HFFc6 (cell line): ENCODE measurements at regions not wholly inside any gene's neighbourhood (a gene's known extent, or its start where the extent isn't known, plus 50 kb on each side); places are given as distances from the start of the nearest gene placed in this dataset.

Experiments used
- DNase-seq: peaks from one replicate; pipeline ENCODE4 v3.0.0-alpha.2; 2018
- H3K27ac Mint-ChIP-seq: 2 replicates; pipeline ENCODE4 v1.8.0; 2020; ENCODE audit warnings: mild to moderate bottlenecking, mixed read lengths
- H3K27me3 Mint-ChIP-seq: 2 replicates; pipeline ENCODE4 v1.8.0; 2021; ENCODE audit warnings: mild to moderate bottlenecking, moderate library complexity, mixed read lengths; ENCODE audit not compliant: insufficient read depth
- H3K36me3 Mint-ChIP-seq: 2 replicates; pipeline ENCODE4 v1.8.0; 2021; ENCODE audit warnings: low read depth, mixed read lengths
- H3K4me1 Mint-ChIP-seq: 2 replicates; pipeline ENCODE4 v1.8.0; 2020; ENCODE audit warnings: low read depth, mixed read lengths
- H3K4me3 Mint-ChIP-seq: 2 replicates; pipeline ENCODE4 v1.8.0; 2020; ENCODE audit warnings: mild to moderate bottlenecking, moderate library complexity, mixed read lengths
- H3K9me3 Mint-ChIP-seq: 2 replicates; pipeline ENCODE4 v1.8.0; 2020; ENCODE audit warnings: mild to moderate bottlenecking, mixed read lengths
- CTCF ChIP-seq: fragments of 200-600 bp; sonication (generic); IDR thresholded peaks from 2 replicates; pipeline ENCODE4 v1.5.0; 2021; ENCODE audit warnings: antibody characterized with exemption, mild to moderate bottlenecking

DNA sequence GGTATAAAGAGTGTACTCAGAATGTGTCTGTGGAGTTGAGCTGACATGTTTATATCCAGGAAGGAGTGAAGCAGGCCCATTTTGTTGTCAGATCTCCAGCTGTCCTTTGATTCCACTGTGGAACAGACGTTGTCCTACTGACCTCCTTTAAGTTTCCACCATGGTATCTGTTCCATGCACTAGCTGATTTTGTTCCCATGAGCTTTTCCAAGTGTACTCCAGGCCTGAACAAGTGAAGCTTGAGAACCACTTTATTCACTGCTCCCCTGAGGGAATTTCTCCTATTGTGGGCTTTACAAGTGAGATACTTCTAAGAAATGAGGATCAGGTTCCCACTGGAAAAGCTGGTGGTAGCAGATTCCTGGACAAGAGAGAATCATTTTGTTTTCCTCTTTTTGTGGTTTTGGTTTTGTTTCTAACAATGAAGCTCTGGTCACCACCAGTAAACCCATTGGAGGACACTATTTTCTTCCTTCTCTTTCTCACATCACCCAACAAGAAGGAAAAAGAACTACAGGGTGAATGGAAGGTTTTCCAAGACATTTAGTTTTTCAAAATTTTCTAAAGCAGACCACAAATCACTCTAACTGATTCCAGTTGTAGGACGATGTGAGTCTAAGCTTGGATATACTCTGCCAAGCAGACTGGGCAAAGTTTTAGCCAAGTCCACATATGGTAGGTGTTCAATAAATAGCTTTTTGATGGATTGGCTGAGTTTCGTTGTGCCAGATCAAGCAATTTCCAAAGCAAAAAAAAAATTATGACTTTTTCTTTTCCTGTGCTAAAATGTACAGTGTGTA is 144.2 kb downstream of the JCAD start:
- H3K9me3 Mint-ChIP-seq = peaks cover 4% of the 10 kb centered on the region; the same call in 1 of the 2 replicates
- peaks cover 54% of the 10 kb centered on the region for H3K27me3 Mint-ChIP-seq
- no peaks in the 10 kb centered on the region for H3K36me3 Mint-ChIP-seq
- H3K4me3 Mint-ChIP-seq = no peak overlapping the region
- no peak for DNase-seq
- no peak overlapping the region for H3K27ac Mint-ChIP-seq
- H3K4me1 Mint-ChIP-seq = no peaks in the 10 kb centered on the region
- no peak for TF ChIP-seq CTCF

DNA sequence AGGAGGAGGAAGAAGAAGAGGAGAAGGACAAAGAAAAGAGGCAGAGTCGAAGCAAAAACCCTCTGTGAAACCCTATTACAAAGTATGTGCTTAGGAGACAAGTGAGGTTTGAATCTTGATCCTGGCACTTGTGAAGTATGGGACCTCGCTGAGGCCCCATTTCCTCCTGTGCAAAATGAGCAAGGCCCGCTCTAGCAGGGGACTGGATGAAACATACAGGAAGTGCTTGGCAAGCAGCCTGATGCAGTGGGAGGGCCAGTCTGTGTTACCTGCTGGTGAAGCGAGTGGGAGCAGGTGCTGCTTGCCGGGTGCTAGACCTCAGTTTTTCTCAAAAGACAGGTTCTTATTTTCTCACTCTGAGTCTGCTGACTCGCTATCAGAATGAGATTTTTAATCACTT is 150.4 kb downstream of the JCAD start:
- Mint-ChIP-seq H3K4me1 (no peaks in the 10 kb centered on the region), H3K36me3 (no peaks in the 10 kb centered on the region), H3K9me3 (peaks cover 1% of the 10 kb centered on the region; the same call in 1 of the 2 replicates), H3K4me3 (no peak overlapping the region), H3K27ac (no peak overlapping the region), H3K27me3 (peaks cover 43% of the 10 kb centered on the region)
- TF ChIP-seq CTCF = no peak
- no peak for DNase-seq

GRCh38 chr10:29900865-29901264 is 158.5 kb downstream of the JCAD start:
- H3K27me3 Mint-ChIP-seq = peaks cover 40% of the 10 kb centered on the region

GRCh38 chr10:29897999-29898716 is 161.2 kb downstream of the JCAD start:
- H3K36me3 Mint-ChIP-seq = no peaks in the 10 kb centered on the region
- no peak for TF ChIP-seq CTCF
- H3K4me3 Mint-ChIP-seq = no peak overlapping the region
- peaks cover 7% of the 10 kb centered on the region; the same call in 1 of the 2 replicates for H3K4me1 Mint-ChIP-seq
- H3K27me3 Mint-ChIP-seq = peaks cover 35% of the 10 kb centered on the region
- DNase-seq = no peak
- no peaks in the 10 kb centered on the region for H3K9me3 Mint-ChIP-seq
- no peak overlapping the region for H3K27ac Mint-ChIP-seq

More at GRCh38 chr10:29900865-29901264, 158.5 kb downstream of the JCAD start:
- DNase-seq = no peak
- no peak for TF ChIP-seq CTCF
- Mint-ChIP-seq H3K4me1 (peaks cover under 1% of the 10 kb centered on the region; the same call in 1 of the 2 replicates), H3K9me3 (no peaks in the 10 kb centered on the region), H3K4me3 (no peak overlapping the region), H3K27ac (no peak overlapping the region), H3K36me3 (no peaks in the 10 kb centered on the region)

DNA sequence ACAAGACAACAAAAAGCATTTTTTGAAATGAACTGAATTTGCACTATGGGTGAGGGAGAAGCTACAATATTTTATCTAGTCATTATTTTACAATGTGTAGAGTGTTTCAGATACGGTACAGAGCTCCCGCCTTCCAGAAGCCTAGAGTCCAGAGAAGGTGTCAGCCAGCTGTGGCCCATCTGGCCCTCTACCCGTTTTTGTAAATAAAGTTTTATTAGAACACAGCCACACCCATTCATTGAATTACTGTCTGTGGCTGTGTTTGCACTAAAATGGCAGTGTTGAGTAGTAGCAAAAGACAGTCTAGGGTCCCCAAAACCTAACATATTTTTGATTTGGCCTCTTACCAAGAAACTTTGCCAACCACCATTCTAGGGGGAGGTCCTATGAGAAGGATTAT is 162.0 kb downstream of the JCAD start:
- no peak for DNase-seq
- H3K27ac Mint-ChIP-seq = no peak overlapping the region
- H3K4me1 Mint-ChIP-seq = peaks cover 7% of the 10 kb centered on the region; the same call in 1 of the 2 replicates
- no peaks in the 10 kb centered on the region for H3K9me3 Mint-ChIP-seq
- no peaks in the 10 kb centered on the region for H3K36me3 Mint-ChIP-seq
- peaks cover 31% of the 10 kb centered on the region for H3K27me3 Mint-ChIP-seq
- no peak overlapping the region for H3K4me3 Mint-ChIP-seq
- no peak for TF ChIP-seq CTCF
